Stimulated activated CD4-positive, alpha-beta T cell treated with anti-CD3 and anti-CD28 coated beads, Interleukin-15, amount 100 ng/mL, for 1 hour (primary cell): ENCODE measurements at regions not wholly inside any gene's neighbourhood (a gene's known extent, or its start where the extent isn't known, plus 50 kb on each side); places are given as distances from the start of the nearest gene placed in this dataset.
"Not testable (repeated sequence)": the region's sequence is repeated elsewhere in the genome, so short reads cannot be mapped to it uniquely, and the experiment has no call there.

Experiments
- DNase-seq, 2 donors: peaks; one replicate each; pipeline ENCODE4 v3.0.0-alpha.2; 2020; ENCODE audit warnings: low read depth in 1 of 2, low spot score in 1 of 2

GRCh38 chr2:122692400-122693083 lies 937.1 kb downstream of the TSN start:
- DNase-seq, result no peak

GRCh38 chr2:122697415-122697814 lies 942.0 kb downstream of the TSN start:
- no peak for DNase-seq

- DNase-seq, result no peak
Observed at GRCh38 chr2:122703676-122704075, 948.2 kb downstream of the TSN start.

GRCh38 chr2:122704109-122704563 lies 948.7 kb downstream of the TSN start:
- DNase-seq, result no peak

GRCh38 chr2:122705746-122706145 lies 950.3 kb downstream of the TSN start:
- no peak for DNase-seq

GRCh38 chr2:122706757-122707223 lies 951.3 kb downstream of the TSN start:
- DNase-seq, result no peak

- DNase-seq, result no peak
Observed at GRCh38 chr2:122707224-122707824, 951.9 kb downstream of the TSN start.

- no peak for DNase-seq
Observed at GRCh38 chr2:122710049-122710448, 954.6 kb downstream of the TSN start.

- DNase-seq, result no peak
Observed at GRCh38 chr2:122713800-122714199, 958.3 kb downstream of the TSN start.

- not testable (repeated sequence) for DNase-seq
Observed at GRCh38 chr2:122720822-122721221, 965.4 kb downstream of the TSN start.

- DNase-seq, result no peak
Observed at GRCh38 chr2:122734766-122735424, 979.4 kb downstream of the TSN start.

- DNase-seq, result no peak
Observed at GRCh38 chr2:122736279-122736678, 980.8 kb downstream of the TSN start.

- no peak for DNase-seq
Observed at GRCh38 chr2:122737429-122738077, 982.1 kb downstream of the TSN start.

- no peak for DNase-seq
Observed at GRCh38 chr2:122739732-122740593, 984.5 kb downstream of the TSN start.

GRCh38 chr2:122740594-122740948 lies 985.1 kb downstream of the TSN start:
- DNase-seq, result no peak

- DNase-seq, result no peak
Observed at GRCh38 chr2:122741403-122741802, 986.0 kb downstream of the TSN start.

GRCh38 chr2:122743021-122743675 lies 987.7 kb downstream of the TSN start:
- DNase-seq, result no peak

GRCh38 chr2:122745603-122746002 lies 990.2 kb downstream of the TSN start:
- DNase-seq, result no peak

- DNase-seq, result no peak
Observed at GRCh38 chr2:122747670-122748069, 992.2 kb downstream of the TSN start.

- DNase-seq, result no peak
Observed at GRCh38 chr2:122748552-122749011, 993.1 kb downstream of the TSN start.
